ENCODE measurements at regions not wholly inside any gene's neighbourhood (a gene's known extent, or its start where the extent isn't known, plus 50 kb on each side); places are given as distances from the start of the nearest gene placed in this dataset.
A peak's percentile ranks its signal among the peaks of the same experiment; 100 is the strongest.

- DNase-seq (ENCODE audit: low spot score), result peak; percentile 37
Measured at GRCh38 chrX:39174772-39175417, 373.6 kb downstream of the MID1IP1 start.

- DNase-seq (ENCODE audit: low spot score), result no peak
Measured at GRCh38 chrX:39175418-39176057, 374.3 kb downstream of the MID1IP1 start.

DNA sequence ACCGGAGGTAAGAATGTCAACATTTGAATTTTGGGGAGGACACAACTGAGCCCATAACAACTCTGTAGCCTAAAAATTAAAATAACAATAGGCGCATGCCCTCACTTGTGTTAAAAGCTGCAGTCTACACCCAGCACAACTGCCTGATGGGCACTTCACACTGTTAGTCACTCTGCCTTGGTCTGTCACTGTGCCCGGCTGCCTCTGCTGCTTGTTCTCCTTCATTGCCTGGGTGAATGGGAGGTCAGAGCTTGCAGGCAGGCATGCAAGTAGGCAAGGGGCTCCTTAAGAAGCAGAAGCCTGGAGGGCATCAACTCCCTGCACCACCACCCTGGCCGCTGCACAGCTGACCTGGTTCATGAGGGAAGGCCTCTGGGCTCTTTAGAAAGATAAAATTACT is 374.8 kb downstream of the MID1IP1 start:
- DNase-seq (ENCODE audit: low spot score), result no peak

DNA sequence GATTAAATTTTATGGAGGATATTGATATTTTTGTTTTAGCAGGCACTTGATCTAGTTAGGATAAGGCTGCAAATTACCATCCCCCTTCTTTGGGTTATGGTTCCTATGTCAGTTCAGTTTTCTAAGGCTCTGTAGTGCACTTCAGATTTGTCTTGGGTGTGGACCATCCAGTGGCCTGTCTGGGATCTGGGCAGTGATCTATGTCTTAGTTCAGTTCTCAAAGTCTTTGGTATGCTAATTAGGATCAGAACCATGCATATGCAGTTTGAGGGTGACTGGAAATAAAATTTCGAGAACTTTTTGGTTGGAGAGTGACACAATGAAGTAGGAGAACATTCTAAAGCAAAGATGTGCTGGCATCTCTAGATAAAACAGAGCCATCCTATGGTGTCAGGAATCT is 388.2 kb downstream of the MID1IP1 start:
- no peak for DNase-seq (ENCODE audit: low spot score)

DNA sequence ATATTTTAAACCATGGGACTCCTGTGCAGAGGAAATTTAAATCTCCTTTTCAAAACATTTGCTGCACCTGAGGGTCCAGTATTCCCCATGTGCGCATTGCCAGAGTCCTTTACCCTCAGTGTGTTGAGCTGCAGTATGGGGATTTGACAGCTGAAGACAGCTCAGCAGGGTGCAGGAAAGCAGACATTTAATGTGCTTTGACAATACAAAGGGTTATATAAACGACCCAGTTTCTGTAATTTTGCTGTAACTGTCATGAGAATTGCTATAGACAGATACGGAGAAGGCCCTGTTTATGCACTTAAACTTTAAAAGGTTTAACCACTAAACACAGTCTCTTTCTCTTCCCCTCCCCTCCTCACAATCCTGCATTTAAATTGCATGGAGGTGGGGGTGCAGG is 393.4 kb downstream of the MID1IP1 start:
- no peak for DNase-seq (ENCODE audit: low spot score)

- DNase-seq (ENCODE audit: low spot score), result no peak
Measured at GRCh38 chrX:39195156-39195555, 393.9 kb downstream of the MID1IP1 start.

GRCh38 chrX:39196192-39197102 is 395.2 kb downstream of the MID1IP1 start:
- DNase-seq (ENCODE audit: low spot score), result peak; percentile 48

DNA sequence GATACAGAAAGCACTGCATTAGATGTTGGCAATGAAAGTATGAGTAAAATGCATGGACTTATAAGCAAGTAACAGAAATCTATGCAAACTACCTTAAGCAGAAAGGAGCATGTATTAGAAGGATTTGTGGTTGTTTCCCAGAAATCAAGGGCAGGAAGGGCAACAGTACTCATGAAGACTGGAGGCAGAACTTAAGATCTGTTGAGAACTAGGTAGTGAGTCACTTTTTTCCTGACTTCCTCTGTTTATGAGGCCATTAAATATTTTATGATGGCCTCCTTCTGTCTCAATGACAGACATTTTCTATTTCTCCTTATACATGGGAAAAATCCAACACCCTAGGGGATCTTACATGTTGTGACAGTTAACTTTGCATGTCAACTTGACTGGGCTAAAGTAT is 398.2 kb downstream of the MID1IP1 start:
- no peak for DNase-seq (ENCODE audit: low spot score)

DNA sequence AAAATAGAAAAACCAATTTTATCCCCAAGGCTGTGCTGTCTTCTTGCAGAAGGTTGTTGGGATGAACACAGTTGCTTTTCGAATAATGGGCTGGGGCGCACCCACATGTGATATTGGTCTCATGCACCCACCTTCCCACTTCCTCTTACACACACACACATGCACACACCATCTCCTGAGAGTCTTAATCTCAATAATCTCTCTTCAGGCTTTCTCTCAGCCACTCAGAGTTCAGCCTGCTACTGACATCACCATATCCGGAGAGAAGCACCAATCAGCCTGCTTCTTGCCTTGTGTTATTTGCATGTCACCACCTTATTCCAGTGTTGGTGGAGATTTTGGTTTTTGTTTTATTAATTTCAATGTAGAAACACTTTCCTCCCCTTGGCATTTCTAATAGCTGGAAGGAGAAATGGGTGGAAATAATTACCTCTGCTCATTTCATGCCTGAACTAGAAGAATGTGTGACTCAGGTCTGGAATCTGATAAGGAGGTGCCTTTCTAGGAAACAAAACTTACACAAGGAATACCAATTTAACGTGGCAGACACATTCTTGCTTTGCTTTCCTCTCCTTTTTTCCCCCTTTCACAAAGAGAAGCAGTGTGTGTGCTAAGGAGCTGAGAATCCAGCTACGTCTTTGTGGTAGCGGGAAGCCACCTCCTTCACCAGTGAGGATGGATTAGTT is 400.2 kb downstream of the MID1IP1 start:
- DNase-seq (ENCODE audit: low spot score), result no peak

DNA sequence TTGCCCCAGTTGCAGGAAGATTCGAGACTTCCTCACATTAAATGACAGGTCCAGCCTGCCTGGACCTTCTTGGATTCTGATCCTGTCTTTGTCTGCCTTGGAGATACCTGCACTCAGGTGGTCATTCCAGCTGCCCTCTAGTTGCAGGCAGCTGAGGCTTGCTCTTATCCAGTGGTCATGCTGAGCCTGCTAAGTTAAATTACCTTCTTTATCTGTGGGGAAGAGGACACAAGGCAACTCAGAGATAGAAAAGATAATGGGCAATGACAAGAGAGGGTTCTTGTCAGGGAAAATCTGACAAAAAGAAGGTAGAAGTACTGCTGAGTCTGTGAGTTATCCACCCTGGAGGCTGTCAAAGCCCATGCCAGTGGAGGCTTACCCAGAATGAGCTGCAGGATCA is 401.4 kb downstream of the MID1IP1 start:
- no peak for DNase-seq (ENCODE audit: low spot score)

DNA sequence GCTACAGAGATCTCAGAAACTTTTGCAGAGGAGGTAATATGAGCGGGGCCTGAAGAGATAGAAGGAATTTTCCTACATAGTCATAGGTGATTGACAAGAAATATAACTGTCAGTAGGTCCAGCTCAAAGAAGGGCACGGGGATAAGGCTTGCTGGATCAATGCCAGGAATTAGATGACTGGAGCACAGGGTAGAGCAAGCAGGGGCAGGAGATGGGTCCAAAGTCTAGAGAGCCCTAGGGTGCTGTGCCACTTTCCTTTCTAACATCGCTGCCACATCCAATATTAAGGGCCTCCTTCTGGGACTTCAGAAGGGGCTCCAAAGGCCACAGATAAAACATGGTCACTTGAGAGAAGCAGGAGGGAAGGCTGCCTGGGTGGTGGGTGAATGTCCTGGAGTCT is 402.2 kb downstream of the MID1IP1 start:
- DNase-seq (ENCODE audit: low spot score), result no peak

GRCh38 chrX:39204353-39204752 is 403.1 kb downstream of the MID1IP1 start:
- no peak for DNase-seq (ENCODE audit: low spot score)

- DNase-seq (ENCODE audit: low spot score), result no peak
Measured at GRCh38 chrX:39204945-39205344, 403.7 kb downstream of the MID1IP1 start.

DNA sequence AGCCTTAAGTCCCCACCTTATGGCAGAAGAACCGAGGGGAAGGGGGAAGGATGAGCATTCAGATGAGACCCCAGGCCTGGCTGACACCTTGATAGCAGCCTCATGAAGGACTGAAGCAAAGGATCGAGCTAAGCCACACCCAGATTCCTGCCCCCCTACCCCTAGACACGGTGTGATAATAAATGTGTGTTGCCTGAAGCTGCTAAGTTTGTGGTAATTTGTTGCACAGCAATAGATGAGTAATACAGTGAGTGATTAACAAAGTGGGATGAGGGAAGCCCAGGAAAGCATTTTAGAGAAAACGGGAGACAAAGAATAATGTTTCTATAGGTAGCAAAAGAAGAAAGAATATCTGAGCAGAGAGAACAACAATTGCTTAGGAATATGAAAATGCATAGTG is 404.2 kb downstream of the MID1IP1 start:
- no peak for DNase-seq (ENCODE audit: low spot score)

- no peak for DNase-seq (ENCODE audit: low spot score)
Measured at GRCh38 chrX:39206399-39207145, 405.3 kb downstream of the MID1IP1 start.

GRCh38 chrX:39211501-39211900 is 410.2 kb downstream of the MID1IP1 start:
- no peak for DNase-seq (ENCODE audit: low spot score)

GRCh38 chrX:39212456-39212855 is 411.2 kb downstream of the MID1IP1 start:
- no peak for DNase-seq (ENCODE audit: low spot score)

DNA sequence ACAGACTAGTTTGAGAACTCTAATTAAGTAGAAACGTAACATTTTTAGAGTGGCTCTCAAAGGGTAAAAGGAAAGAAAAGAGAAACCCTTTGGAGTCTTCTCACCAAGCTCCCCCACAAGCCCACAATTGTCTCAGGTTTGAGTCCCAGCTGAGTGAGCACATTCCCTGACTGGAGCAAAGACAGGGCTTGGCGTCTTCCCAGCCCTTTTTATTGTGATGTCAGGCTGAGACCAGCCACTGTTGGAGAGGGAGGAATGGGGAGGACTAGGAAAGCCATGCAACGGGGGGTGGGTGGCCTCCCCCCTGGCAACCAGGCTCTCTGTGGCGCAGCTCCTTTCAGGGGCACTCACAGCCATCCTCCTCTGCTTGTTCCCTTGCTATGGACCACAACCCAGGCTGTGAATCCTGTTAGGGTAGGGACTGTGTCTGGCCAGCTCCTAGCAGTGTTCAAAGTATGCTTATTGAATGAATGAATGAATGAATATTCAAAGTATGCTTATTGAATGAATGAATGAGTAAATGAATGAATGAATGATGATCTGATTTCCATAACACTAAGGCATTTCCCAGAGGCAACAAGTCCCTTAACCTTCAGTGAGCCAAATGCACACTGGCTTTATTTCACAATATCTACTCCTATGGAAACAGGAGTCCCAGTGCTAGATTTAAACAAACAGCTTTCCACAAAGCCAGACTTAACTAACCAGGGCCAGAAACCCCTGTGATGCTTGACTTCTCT is 413.3 kb downstream of the MID1IP1 start:
- DNase-seq (ENCODE audit: low spot score), result no peak

DNA sequence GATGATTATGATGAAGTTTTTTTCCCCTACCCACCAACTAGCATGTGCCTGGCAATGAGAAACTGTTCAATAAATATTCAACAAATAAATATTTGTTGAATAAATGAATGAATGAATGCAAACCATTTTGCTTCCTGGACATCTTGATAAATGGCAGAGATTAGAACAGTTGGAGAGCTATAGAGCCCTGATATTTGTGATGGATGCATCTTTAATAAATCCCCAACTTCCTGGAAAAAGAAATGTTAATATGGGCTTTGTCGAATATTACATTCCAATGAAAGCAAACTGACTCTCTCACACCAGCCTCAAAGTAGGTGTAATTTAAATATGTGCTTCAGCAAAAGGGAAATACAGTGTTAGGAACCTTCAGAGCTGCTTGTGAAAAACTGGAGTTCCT is 419.7 kb downstream of the MID1IP1 start:
- DNase-seq (ENCODE audit: low spot score), result no peak

GRCh38 chrX:39222346-39223113 is 421.3 kb downstream of the MID1IP1 start:
- DNase-seq (ENCODE audit: low spot score), result no peak
